Peyer's patch (tissue), 4 donors: ENCODE measurements at regions not wholly inside any gene's neighbourhood (a gene's known extent, or its start where the extent isn't known, plus 50 kb on each side); places are given as distances from the start of the nearest gene placed in this dataset.

Experiments
- DNase-seq, 3 donors: peaks; one replicate each; pipeline ENCODE4 v3.0.0-alpha.2; 2017 to 2019
- H3K27ac ChIP-seq, 4 donors: fragments of 200-600 bp; sonication (generic); one replicate each; pipeline ENCODE4 v1.5.1; 2016 to 2019
- H3K27me3 ChIP-seq, 2 donors: fragments of 200-600 bp; sonication (generic); one replicate each; pipeline ENCODE4 v1.5.1; 2019
- H3K36me3 ChIP-seq, 3 donors: fragments of 200-600 bp; sonication (generic); one replicate each; pipeline ENCODE4 v1.5.1; 2016 to 2019
- H3K4me1 ChIP-seq, 4 donors: fragments of 200-600 bp; sonication (generic); one replicate each; pipeline ENCODE4 v1.5.1; 2016 to 2019
- H3K4me3 ChIP-seq, 4 donors: fragments of 200-600 bp; sonication (generic); 1 replicate in 3 of 4; 2 replicates in 1 of 4; pipeline ENCODE4 v1.5.1; 2016 to 2019; ENCODE audit warnings: mild to moderate bottlenecking in 1 of 4
- H3K9me3 ChIP-seq, 4 donors: fragments of 200-600 bp; sonication (generic); one replicate each; pipeline ENCODE4 v1.5.1; 2016 to 2019; ENCODE audit warnings: mild to moderate bottlenecking in 1 of 4
- CTCF ChIP-seq, 6 experiments: fragments of 450-650 bp in 4 of 6; fragments of 200-600 bp in 2 of 6; sonication (generic) in 1 of 6; IDR thresholded peaks; one replicate each; pipeline ENCODE4 v1.5.1; 2017 to 2019; ENCODE audit warnings: antibody characterized with exemption in 6 of 6, mild to moderate bottlenecking in 3 of 6, moderate library complexity in 1 of 6
- POLR2A ChIP-seq, 2 donors: fragments of 450-650 bp; IDR thresholded peaks; one replicate each; pipeline ENCODE4 v1.5.1; 2017; ENCODE audit warnings: antibody characterized with exemption in 2 of 2, mild to moderate bottlenecking in 2 of 2, moderate library complexity in 2 of 2

- Histone ChIP-seq H3K27ac (no peak overlapping the region), H3K4me3 (no peak overlapping the region), H3K27me3 (no peaks in the 10 kb centered on the region), H3K36me3 (no peaks in the 10 kb centered on the region), H3K4me1 (no peaks in the 10 kb centered on the region), H3K9me3 (no peaks in the 10 kb centered on the region)
- TF ChIP-seq CTCF (IDR thresholded peaks at IDR 0.05) (no peak), POLR2A (IDR thresholded peaks at IDR 0.05) (no peak)
- DNase-seq, result no peak
Measured at GRCh38 chr1:55894521-55894920, 679.4 kb upstream of the USP24 start.

DNA sequence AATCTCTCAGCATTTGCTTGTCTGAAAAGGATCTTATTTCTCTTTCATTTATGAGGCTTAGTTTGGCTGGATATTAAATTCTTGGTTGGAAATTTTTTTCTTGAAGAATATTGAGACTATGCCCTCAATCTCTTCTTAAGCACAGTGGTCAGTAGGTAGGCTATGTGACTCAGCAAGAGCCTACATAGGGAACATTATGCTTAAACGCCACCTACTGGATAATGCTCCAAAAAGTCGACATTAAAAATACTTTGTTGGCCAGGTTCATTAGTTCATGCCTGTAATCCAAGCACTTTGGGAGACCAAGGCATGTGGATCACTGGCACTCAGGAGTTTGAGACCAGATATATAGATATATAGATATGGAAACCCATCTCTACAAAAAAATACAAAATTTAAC is 678.0 kb upstream of the USP24 start:
- no peak for DNase-seq
- H3K9me3 ChIP-seq, result no peaks in the 10 kb centered on the region
- H3K27ac ChIP-seq, result no peak overlapping the region
- H3K4me1 ChIP-seq, result no peaks in the 10 kb centered on the region
- no peaks in the 10 kb centered on the region for H3K27me3 ChIP-seq
- TF ChIP-seq CTCF (IDR thresholded peaks at IDR 0.05) (peak in 3 of 6 experiments; percentile 42 to 49 (median 44)), POLR2A (IDR thresholded peaks at IDR 0.05) (no peak)
- H3K4me3 ChIP-seq, result no peak overlapping the region
- no peaks in the 10 kb centered on the region for H3K36me3 ChIP-seq

- DNase-seq, result no peak
- H3K27ac ChIP-seq, result no peak overlapping the region
- H3K36me3 ChIP-seq, result no peaks in the 10 kb centered on the region
- no peaks in the 10 kb centered on the region for H3K27me3 ChIP-seq
- no peak overlapping the region for H3K4me3 ChIP-seq
- no peak for TF ChIP-seq POLR2A (IDR thresholded peaks at IDR 0.05)
- H3K4me1 ChIP-seq, result no peaks in the 10 kb centered on the region
- H3K9me3 ChIP-seq, result no peaks in the 10 kb centered on the region
Measured at GRCh38 chr1:55888685-55889317, 673.6 kb upstream of the USP24 start.

GRCh38 chr1:55886856-55887712 is 671.9 kb upstream of the USP24 start:
- Histone ChIP-seq H3K4me1 (no peaks in the 10 kb centered on the region), H3K27ac (no peak overlapping the region), H3K36me3 (no peaks in the 10 kb centered on the region), H3K4me3 (no peak overlapping the region), H3K9me3 (no peaks in the 10 kb centered on the region), H3K27me3 (no peaks in the 10 kb centered on the region)
- no peak for TF ChIP-seq POLR2A (IDR thresholded peaks at IDR 0.05)
- TF ChIP-seq CTCF (IDR thresholded peaks at IDR 0.05), result no peak
- no peak for DNase-seq

DNA sequence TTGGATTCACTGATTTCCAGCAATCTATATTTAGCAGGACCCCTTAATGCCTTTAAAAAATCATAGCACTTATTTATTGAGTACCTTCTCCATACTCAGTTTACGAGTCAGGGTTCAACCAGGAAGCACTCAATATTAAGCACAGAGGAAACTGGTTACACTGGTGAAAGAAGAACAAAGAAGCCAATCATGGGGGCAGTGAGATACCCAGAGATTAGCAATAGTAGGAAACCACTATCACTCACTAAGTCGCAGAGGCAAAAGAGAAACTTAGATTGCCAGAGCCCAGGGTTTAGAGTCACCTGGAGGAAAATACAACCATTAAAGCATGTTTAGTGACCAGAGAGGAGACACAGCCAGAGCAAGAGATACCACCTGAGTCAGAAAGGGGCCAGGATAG is 670.5 kb upstream of the USP24 start:
- Histone ChIP-seq H3K4me1 (no peaks in the 10 kb centered on the region), H3K9me3 (no peaks in the 10 kb centered on the region), H3K36me3 (no peaks in the 10 kb centered on the region), H3K27ac (no peak overlapping the region), H3K27me3 (no peaks in the 10 kb centered on the region), H3K4me3 (no peak overlapping the region)
- DNase-seq, result no peak
- no peak for TF ChIP-seq POLR2A (IDR thresholded peaks at IDR 0.05)
- TF ChIP-seq CTCF (IDR thresholded peaks at IDR 0.05), result no peak

DNA sequence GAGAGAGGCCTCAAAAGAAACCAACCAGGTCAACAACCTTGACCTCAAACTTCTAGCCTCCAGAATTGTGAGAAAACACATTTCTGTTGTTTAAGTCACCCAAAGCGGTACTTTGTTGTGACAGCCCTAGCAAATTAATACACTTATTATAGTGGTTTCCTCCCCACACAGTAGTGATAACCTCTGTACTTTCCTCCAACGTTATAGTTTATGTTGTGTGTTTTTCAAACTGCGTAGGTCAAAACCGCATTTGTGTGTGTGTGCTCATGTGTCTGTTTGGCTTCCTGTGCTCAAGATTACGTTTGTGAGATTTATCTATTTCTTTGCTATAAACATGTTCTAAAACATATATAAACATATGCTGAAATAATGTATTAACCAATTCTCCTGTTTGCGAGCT is 667.8 kb upstream of the USP24 start:
- no peak overlapping the region for H3K27ac ChIP-seq
- no peaks in the 10 kb centered on the region for H3K9me3 ChIP-seq
- H3K27me3 ChIP-seq, result no peaks in the 10 kb centered on the region
- H3K4me1 ChIP-seq, result no peaks in the 10 kb centered on the region
- no peaks in the 10 kb centered on the region for H3K36me3 ChIP-seq
- DNase-seq, result no peak
- H3K4me3 ChIP-seq, result no peak overlapping the region
- TF ChIP-seq CTCF (IDR thresholded peaks at IDR 0.05) (no peak), POLR2A (IDR thresholded peaks at IDR 0.05) (no peak)
